ENCODE measurements at regions not wholly inside any gene's neighbourhood (a gene's known extent, or its start where the extent isn't known, plus 50 kb on each side); places are given as distances from the start of the nearest gene placed in this dataset.

- Histone ChIP-seq H2BK15ac (ENCODE audit: low read depth, low read length) (no peak overlapping the region), H3T11ph (ENCODE audit: low read length) (no peak overlapping the region), H2AFZ (ENCODE audit: low read length) (no peak overlapping the region), H3K9ac (ENCODE audit: extremely low read depth, insufficient read length, low read length) (no peak overlapping the region), H3K14ac (ENCODE audit: insufficient read depth, low read length) (no peak overlapping the region), H2BK120ac (ENCODE audit: low read depth, low read length, poor library complexity, severe bottlenecking) (no peak overlapping the region), H3K4me1 (ENCODE audit: insufficient read depth, low read length) (no peaks in the 10 kb centered on the region), H3K79me2 (ENCODE audit: insufficient read depth, low read length) (no peaks in the 10 kb centered on the region), H3K18ac (ENCODE audit: insufficient read length, low read depth, low read length) (no peak overlapping the region), H2BK20ac (ENCODE audit: low read depth, low read length, poor library complexity, severe bottlenecking) (no peak overlapping the region), H3K79me1 (ENCODE audit: insufficient read depth, low read depth, low read length, poor library complexity, severe bottlenecking) (no peaks in the 10 kb centered on the region), H4K91ac (ENCODE audit: insufficient read length, low read depth, low read length) (no peak overlapping the region), H3K27me3 (ENCODE audit: insufficient read depth, low read length) (no peaks in the 10 kb centered on the region), H3K27ac (ENCODE audit: insufficient read length, low read depth, low read length) (no peak overlapping the region), H3K4me2 (ENCODE audit: insufficient read depth, insufficient read length, low read length) (no peak overlapping the region), H4K20me1 (ENCODE audit: control insufficient read depth, insufficient read depth, insufficient read length) (no peaks in the 10 kb centered on the region), H4K8ac (replicated peaks; ENCODE audit: insufficient read length, low read depth, low read length) (no peak overlapping the region), H3K56ac (ENCODE audit: insufficient read length, low read depth, low read length) (no peak overlapping the region), H3K23ac (ENCODE audit: insufficient read length, low read depth, low read length) (no peak overlapping the region), H3K4ac (ENCODE audit: low read depth, low read length) (no peak overlapping the region), H2BK5ac (ENCODE audit: insufficient read length, low read length) (no peak overlapping the region), H3K23me2 (ENCODE audit: insufficient read length, low read depth, low read length, poor library complexity, severe bottlenecking) (no peaks in the 10 kb centered on the region), H2BK12ac (ENCODE audit: insufficient read length, low read depth, low read length) (no peak overlapping the region), H2AK5ac (ENCODE audit: insufficient read length, low read length) (no peak overlapping the region), H4K5ac (ENCODE audit: insufficient read length, low read depth, low read length) (no peak overlapping the region), H3K9me3 (ENCODE audit: control insufficient read depth, low read depth, low read length) (no peaks in the 10 kb centered on the region)
- TF ChIP-seq CTCF (conservative IDR thresholded peaks at IDR 0.05): no peak
- Mint-ChIP-seq H3K36me3 (ENCODE audit: insufficient read depth in 1 of 3, low read depth in 3 of 3) (0 out of 7 replicates have a peak, but pooled peaks cover 0 to 2% (median 0%) of the 10 kb centered on the region in 3 experiments), H3K9me3 (no peaks in the 10 kb centered on the region), H3K27me3 (ENCODE audit: low read depth) (no peaks in the 10 kb centered on the region), H3K4me3 (no peak overlapping the region), H3K27ac (no peak overlapping the region), H3K4me1 (no peaks in the 10 kb centered on the region)
- no CpG with 5 or more reads among the region's 1 CpG for WGBS (ENCODE audit: extremely low coverage, insufficient read length, low lambda C conversion rate)
- DNase-seq: no peak
Measured at GRCh38 chr13:34513526-34513925, 428.5 kb upstream of the NBEA start.

All from H9 (cell line).